ENCODE measurements at regions not wholly inside any gene's neighbourhood (a gene's known extent, or its start where the extent isn't known, plus 50 kb on each side); places are given as distances from the start of the nearest gene placed in this dataset.
A peak's percentile ranks its signal among the peaks of the same experiment; 100 is the strongest.
"Not testable (repeated sequence)": the region's sequence is repeated elsewhere in the genome, so short reads cannot be mapped to it uniquely, and the experiment has no call there.

DNA sequence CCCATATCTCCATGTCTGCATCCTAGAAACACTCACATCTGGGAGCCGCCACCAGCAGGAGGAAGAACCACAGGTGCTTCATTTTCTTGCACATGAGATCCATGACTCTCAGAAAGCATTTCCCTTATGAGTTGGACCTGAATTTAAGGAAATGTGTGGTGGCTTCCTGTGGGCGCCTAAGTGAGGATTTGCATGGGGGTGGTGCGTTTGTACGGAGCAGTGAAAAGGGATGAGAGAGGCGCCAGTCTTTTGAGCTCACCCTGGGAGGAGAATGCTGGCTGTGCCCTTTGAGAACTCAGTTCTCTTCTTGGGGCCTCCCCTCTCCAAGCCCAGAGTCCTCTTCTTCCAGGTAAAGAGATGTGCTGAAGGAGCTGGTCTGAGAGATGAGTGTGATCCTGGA, 895.7 kb downstream of the TMEM121 start:
- in situ Hi-C loops (cut with MboI; ENCODE audit: low pct_ligation_motif_present in 1 of 4, low pct_unique_long_range_greater_than_20kb in 1 of 4, low sequenced_read_pairs in 3 of 4): no loop called here
- no peaks in the 10 kb centered on the region for H3K9me3 ChIP-seq
- H3K27me3 ChIP-seq: peaks cover 9% of the 10 kb centered on the region
- TF ChIP-seq EP300 (IDR thresholded peaks at IDR 0.05; ENCODE audit: low read depth) (no peak), POLR2A (IDR thresholded peaks at IDR 0.05) (no peak), POLR2AphosphoS5 (IDR thresholded peaks at IDR 0.05) (no peak)
- TF ChIP-seq, protein P1, sequence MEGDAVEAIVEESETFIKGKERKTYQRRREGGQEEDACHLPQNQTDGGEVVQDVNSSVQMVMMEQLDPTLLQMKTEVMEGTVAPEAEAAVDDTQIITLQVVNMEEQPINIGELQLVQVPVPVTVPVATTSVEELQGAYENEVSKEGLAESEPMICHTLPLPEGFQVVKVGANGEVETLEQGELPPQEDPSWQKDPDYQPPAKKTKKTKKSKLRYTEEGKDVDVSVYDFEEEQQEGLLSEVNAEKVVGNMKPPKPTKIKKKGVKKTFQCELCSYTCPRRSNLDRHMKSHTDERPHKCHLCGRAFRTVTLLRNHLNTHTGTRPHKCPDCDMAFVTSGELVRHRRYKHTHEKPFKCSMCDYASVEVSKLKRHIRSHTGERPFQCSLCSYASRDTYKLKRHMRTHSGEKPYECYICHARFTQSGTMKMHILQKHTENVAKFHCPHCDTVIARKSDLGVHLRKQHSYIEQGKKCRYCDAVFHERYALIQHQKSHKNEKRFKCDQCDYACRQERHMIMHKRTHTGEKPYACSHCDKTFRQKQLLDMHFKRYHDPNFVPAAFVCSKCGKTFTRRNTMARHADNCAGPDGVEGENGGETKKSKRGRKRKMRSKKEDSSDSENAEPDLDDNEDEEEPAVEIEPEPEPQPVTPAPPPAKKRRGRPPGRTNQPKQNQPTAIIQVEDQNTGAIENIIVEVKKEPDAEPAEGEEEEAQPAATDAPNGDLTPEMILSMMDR (IDR thresholded peaks at IDR 0.05): no peak
- no peaks in the 10 kb centered on the region for H3K4me1 ChIP-seq
- no peak overlapping the region for H3K4me3 ChIP-seq
- no peaks in the 10 kb centered on the region for H3K36me3 ChIP-seq
- no peak for DNase-seq
- WGBS, 2 donors (ENCODE audit: low coverage in 1 of 2): 66% methylated on average over 5 of the region's 5 CpGs; no CpG with 5 or more reads in 1 of the 2 donors
- H3K27ac ChIP-seq: no peak overlapping the region
- intact Hi-C loops (cut with DNase I; ENCODE audit: low total_unique reads): no loop called here

DNA sequence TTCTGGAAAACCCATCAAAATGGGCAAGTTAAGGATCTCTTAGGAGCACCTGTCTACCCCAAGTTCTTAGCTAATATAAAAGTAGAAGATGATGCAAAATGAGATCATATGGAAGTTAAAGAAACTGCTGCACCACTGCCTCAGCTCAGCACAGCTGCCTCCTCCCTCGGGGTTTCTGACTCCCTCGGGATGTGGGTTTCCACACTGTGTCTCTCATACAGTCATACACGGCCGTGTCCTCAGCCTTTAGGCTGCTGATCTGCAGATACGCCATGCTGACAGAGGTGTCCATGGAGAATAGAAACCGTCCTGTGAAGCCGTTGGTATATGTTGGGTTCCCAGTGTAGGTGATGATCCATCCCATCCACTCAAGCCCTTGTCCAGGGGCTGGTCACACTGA, 898.8 kb downstream of the TMEM121 start:
- H3K36me3 ChIP-seq; H3K27ac ChIP-seq; in situ Hi-C loops (cut with MboI; ENCODE audit: low pct_ligation_motif_present in 1 of 4, low pct_unique_long_range_greater_than_20kb in 1 of 4, low sequenced_read_pairs in 3 of 4); DNase-seq; H3K27me3 ChIP-seq; H3K4me3 ChIP-seq; H3K9me3 ChIP-seq; H3K4me1 ChIP-seq; intact Hi-C loops (cut with DNase I; ENCODE audit: low total_unique reads): not testable (repeated sequence)
- WGBS, 2 donors (ENCODE audit: low coverage in 1 of 2): 59% methylated on average over 7 of the region's 7 CpGs; no CpG with 5 or more reads in 1 of the 2 donors

DNA sequence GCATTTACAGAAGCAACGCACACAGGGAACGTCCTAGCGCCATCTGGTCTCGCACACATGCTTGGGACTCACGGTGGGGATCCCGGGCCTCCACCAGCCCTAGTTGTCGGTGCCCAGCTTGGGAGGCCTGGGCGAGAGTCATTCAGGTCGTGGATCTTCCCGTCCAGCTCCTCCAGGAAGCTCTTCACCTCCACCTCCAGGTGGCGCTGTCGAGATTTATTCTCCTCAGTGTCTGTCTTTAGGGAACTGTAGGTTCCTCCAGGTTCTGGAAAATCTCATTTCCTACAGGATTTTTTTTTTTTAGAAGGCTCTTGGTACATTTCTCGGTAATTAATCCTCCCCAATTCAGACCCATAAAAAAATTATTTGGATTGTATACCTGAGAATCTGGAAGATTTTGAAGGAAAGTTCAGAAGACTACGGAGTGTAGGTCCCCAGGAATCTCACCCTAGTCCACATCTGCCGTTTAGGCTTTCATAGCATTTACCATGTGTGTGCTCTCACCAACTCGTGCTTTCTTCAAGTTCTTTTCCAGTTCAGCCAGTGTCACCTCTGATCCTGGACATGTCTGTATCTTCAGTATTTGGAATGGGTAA, 910.0 kb downstream of the TMEM121 start:
- in situ Hi-C loops (cut with MboI; ENCODE audit: low pct_ligation_motif_present in 1 of 4, low pct_unique_long_range_greater_than_20kb in 1 of 4, low sequenced_read_pairs in 3 of 4): no loop called here
- intact Hi-C loops (cut with DNase I; ENCODE audit: low total_unique reads): no loop called here
- Histone ChIP-seq H3K9me3 (no peaks in the 10 kb centered on the region), H3K36me3 (no peaks in the 10 kb centered on the region), H3K27ac (no peak overlapping the region), H3K4me1 (no peaks in the 10 kb centered on the region), H3K27me3 (no peaks in the 10 kb centered on the region), H3K4me3 (no peak overlapping the region)
- DNase-seq: peak; percentile 35
- TF ChIP-seq POLR2AphosphoS5 (IDR thresholded peaks at IDR 0.05): no peak
- TF ChIP-seq, protein P1 (IDR thresholded peaks at IDR 0.05): peak; percentile 17 to 62 (median 34)
- 20 to 45% methylated on average over 4 to 16 of the region's 16 CpGs for WGBS, 2 donors (ENCODE audit: low coverage in 1 of 2)

DNA sequence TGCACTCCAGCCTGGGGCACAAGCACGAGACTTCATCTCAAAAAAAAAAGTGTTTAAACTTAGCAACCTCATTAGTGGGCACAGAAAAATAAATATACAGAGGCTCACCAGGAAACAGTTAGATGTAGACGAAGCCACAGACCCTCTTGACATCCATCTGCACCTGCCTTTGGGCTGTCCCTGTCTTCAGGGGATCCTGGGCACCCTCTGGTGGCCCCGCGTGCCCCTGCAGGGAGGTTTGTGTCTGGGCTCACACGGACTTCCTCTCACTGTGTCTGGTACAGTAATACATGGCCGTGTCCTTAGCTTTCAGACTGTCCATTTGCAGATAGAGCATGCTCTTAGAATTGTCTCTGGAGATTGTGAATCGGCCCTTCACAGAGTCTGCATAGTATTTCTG, 916.5 kb downstream of the TMEM121 start:
- in situ Hi-C loops (cut with MboI; ENCODE audit: low pct_ligation_motif_present in 1 of 4, low pct_unique_long_range_greater_than_20kb in 1 of 4, low sequenced_read_pairs in 3 of 4): no loop called here
- WGBS, 2 donors (ENCODE audit: low coverage in 1 of 2): 33 to 45% methylated on average over 1 to 7 of the region's 7 CpGs
- DNase-seq: no peak

More for the DNA sequence above, 916.5 kb downstream of the TMEM121 start:
- Histone ChIP-seq H3K36me3 (no peaks in the 10 kb centered on the region), H3K27ac (no peak overlapping the region), H3K27me3 (no peaks in the 10 kb centered on the region), H3K4me1 (no peaks in the 10 kb centered on the region), H3K4me3 (no peak overlapping the region), H3K9me3 (no peaks in the 10 kb centered on the region)
- TF ChIP-seq POLR2AphosphoS5 (IDR thresholded peaks at IDR 0.05): no peak
- TF ChIP-seq POLR2A (IDR thresholded peaks at IDR 0.05): no peak
- TF ChIP-seq, protein P1 (IDR thresholded peaks at IDR 0.05): no peak
- TF ChIP-seq EP300 (IDR thresholded peaks at IDR 0.05; ENCODE audit: low read depth): no peak
- intact Hi-C loops (cut with DNase I; ENCODE audit: low total_unique reads): no loop called here
